ENCODE measurements at regions not wholly inside any gene's neighbourhood (a gene's known extent, or its start where the extent isn't known, plus 50 kb on each side); places are given as distances from the start of the nearest gene placed in this dataset.
"Not testable (repeated sequence)": the region's sequence is repeated elsewhere in the genome, so short reads cannot be mapped to it uniquely, and the experiment has no call there.

DNA sequence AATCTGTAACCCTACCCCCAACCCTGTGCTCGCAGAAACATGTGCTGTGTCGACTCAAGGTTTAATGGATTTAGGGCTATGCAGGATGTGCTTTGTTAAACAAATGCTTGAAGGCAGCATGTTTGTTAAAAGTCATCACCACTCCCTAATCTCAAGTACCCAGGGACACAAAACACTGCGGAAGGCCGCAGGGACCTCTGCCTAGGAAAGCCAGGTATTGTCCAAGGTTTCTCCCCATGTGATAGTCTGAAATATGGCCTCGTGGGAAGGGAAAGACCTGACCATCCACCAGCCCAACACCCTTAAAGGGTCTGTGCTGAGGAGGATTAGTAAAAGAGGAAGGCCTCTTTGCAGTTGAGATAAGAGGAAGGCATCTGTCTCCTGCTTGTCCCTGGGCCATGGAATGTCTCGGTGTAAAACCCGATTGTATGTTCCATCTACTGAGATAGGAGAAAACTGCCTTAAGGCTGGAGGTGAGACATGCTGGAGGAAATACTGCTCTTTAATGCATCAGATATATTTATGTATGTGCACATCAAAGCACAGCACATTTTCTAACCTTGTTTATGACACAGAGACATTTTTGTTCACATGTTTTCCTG, 94.4 kb downstream of the LSM3 start:
- not testable (repeated sequence) for DNase-seq (ENCODE audit: low spot score)

GRCh38 chr3:14273901-14274611, 95.4 kb downstream of the LSM3 start:
- DNase-seq (ENCODE audit: low spot score): no peak

DNA sequence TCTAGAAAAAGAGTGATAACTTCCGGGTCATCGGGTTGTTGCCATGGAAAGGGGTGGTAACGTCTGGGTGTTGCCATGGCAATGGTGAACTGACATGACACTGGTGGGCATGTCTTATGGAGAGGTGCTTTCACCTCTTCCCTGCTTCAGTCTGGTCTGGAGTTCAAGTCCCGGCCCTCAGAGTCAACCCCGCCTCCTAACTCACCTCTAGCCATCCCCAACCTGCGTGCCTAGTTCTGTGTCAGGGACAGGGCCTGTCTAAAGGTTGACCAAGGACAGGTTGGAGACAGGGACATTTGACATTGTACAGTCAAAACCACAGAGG, 96.0 kb downstream of the LSM3 start:
- DNase-seq (ENCODE audit: low spot score): no peak

DNA sequence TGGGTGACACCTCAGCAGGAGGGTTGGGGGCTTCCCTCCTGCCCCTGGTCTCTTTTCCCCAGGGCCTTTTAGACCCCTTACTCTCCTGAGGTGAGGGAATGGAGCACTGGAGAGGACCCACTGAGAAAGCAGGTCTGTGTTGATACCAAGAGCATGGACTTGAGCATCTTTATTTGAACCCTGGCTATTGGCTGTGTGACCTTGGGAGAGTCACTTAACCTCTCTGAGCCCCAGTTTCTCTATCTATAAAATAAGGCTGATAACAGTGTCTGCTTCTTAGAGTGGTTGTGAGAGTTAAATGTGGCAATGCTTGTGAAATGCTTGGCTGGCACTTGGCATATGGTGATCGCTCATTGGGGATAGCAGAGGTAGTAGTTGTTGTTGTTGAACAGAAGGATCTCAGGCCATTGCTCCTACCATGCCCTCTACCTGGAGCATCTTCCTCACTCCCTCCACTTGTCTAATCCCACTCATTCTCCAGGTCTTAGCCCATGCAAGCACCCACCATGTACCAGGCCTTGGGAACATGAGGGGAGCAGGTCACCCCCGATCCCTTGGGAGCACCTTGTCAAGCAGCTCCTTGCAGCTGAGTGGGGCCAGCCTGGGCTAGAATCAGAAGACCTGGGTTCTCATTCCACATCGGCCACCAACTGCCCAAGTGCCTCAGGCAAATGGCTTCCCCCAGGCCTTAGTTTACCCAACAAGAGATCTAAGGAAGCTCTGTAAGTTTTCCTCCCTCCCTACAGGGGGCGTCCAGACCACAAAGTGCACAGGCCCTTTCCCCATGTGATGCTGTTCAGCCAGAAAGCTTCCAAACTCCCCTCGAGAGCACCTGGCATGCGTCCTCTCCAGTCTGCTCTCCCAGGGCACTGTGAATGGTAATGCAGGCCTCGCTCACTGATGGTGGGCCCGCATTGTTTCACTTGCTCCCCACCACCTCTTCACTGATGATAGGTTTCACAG, 96.7 kb downstream of the LSM3 start:
- DNase-seq (ENCODE audit: low spot score): peak; percentile 32

GRCh38 chr3:14275962-14276909, 97.6 kb downstream of the LSM3 start:
- no peak for DNase-seq (ENCODE audit: low spot score)

GRCh38 chr3:14277557-14277956, 98.9 kb downstream of the LSM3 start:
- DNase-seq (ENCODE audit: low spot score): no peak

- no peak for DNase-seq (ENCODE audit: low spot score)
These were observed 99.7 kb downstream of the LSM3 start for GRCh38 chr3:14278265-14278798.

- DNase-seq (ENCODE audit: low spot score): no peak
These were observed 100.4 kb downstream of the LSM3 start for GRCh38 chr3:14278799-14279625.

DNA sequence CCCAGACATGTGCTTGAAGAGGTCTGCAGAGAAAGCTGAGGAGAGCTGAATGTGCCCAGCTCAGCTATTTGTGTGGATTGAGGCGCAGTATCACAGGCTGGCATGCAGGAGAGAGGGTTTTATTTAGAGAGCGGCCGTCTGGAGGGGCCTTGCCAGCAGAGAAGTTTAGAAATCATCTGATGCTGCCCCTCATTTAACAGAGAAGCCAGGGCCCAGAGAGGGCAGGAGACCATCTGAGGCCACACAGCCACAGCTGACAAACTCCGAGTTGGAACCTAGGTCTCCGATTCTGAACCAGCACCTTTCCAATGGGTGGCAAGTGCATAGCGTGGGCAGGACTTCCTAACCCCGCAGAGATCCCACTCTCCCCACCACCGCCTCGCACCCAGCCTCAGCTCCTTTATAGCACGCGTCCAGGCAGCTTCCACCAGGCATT, 101.0 kb downstream of the LSM3 start:
- DNase-seq (ENCODE audit: low spot score): no peak

GRCh38 chr3:14280326-14280725, 101.7 kb downstream of the LSM3 start:
- no peak for DNase-seq (ENCODE audit: low spot score)

GRCh38 chr3:14281053-14281452, 102.4 kb downstream of the LSM3 start:
- DNase-seq (ENCODE audit: low spot score): no peak

DNA sequence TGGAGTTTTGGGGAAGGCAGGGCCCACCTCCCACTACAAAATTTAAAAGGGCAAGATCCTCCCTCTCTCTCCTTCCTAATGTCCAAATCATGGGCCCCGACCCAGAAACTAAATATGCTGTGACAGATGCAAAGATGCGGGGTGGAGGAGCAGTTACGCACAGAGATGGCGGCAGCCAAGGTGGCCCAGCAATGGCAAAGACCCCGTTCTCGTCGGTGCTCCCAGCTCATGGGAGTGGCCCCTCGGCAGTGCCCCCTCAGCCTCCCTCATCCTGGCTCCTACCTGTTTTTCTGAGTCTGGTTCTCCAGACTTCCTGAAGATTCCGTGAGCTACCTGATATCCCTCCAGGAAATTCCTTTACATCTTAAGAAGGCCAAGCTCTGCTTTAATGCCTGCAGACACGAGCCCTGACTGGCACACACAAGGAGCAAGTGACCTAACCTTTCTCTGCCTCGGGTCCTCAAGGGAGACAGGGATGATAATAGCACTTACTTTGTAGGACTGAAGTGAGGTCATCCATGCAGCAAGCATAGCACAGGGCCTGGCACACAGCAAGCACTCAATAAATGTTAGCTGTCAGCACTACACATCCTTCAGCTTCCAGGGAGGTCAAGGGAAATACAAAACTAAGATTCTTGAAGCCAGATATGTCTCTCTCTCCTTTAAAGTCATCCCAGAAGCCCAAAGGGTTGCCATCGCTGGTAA, 103.5 kb downstream of the LSM3 start:
- no peak for DNase-seq (ENCODE audit: low spot score)

DNA sequence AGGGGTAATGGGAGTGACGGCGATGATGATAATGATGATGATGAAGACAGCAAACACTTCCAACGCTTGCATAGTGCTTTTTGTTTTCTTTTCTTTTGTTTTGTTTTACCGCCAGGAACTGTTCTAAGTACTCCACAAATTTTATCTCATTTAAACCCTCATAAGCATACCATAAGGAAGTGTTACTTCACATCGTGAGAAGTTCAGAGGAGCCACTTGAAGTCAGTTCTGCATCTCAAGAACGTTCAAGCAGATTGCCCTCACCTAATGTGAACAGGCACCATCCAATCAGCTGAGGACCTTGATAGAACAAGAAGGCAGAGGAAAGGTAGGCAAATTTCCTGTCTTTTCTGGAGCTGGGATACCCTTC, 104.1 kb downstream of the LSM3 start:
- no peak for DNase-seq (ENCODE audit: low spot score)

DNA sequence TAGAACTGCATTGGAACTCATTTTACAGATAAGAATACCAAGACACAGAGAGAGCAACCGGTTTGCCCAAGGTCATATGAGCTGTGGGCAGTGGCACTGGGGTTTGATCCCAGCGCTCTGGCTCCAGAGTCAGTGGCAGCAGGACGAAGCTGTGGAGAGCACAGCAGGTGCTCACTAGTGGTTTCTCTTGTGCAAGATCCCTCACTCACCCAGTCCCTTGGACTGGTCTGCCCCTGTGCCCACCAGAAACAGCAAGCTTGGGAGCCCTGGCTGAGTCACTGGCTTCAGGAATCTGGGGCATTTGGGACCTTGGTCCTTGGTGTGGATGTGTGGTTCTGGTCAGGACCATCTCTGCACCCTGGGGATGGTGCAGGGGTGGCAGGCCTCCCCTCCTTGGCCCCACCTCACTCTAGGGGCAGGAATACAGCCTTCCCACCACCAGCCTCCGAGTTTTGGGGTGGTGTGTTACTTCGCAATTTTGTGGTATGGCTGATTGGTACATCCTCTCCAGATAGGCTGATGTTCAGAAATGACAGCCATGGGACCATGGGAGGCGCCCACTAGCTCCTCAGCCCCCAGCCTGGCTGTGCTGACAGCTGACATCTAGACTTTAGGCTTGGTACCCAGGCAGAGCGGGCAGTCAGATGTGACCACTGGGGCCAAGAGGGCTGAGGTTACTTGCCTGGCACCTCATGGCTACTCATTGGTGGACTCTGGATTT, 104.6 kb downstream of the LSM3 start:
- no peak for DNase-seq (ENCODE audit: low spot score)

GRCh38 chr3:14283813-14284438, 105.3 kb downstream of the LSM3 start:
- no peak for DNase-seq (ENCODE audit: low spot score)

DNA sequence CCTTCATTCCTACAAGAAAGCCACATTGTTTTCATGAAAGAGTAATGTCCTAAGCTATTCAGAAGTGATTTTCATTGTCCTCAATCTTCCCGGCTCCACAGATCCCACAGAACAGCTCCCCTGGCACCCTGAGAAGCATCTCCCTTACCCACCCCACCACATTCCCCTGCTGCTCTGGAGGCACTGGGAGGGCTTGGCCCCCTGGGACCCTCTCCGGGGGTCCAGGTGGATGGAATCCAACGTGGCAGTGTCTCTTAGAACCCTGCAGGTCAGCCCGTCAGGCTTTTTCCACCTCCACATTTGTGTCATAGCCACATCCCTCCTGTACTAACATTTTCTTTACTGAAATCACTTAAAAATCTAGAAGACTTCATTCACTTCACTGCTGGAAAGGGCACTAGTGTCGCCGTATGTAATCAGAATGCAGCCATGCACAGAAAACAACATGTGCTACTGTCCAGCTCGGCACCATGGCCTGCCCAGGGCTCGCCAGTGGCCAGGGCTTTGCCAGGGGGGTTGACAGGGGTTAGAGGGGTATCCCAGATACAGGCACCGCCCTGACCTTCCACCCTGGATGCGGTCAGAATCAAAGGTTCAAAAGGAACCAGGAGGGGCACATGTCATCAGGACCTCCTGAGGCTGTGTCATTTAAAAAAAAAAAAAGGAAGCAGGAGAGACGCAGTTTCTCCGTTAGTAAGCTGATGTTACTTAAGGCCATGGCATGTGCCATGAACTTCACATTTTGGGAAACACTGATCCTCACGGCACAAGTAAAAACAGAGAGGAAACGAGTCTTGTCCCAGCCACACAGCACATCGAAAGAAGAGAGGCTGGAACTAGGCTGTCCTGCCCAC, 106.3 kb downstream of the LSM3 start:
- no peak for DNase-seq (ENCODE audit: low spot score)

DNA sequence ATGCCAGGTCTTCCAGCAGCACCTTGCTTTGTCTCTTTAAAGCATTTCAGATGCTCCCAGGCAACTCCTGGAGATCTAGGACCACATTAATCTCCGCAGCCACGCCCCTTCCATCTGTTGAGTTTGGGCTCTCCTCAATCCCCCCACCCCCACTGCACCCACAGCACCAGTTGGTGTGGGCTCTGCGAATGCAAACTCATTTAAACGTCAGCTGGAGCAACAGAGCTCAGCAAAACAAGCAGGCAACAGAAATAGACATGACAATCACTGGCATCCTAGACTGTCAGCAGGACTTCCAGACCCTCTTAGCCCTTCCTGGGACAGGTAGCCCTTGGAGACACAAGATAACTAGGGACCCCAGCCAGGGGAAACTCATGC, 106.9 kb downstream of the LSM3 start:
- peak; percentile 35 for DNase-seq (ENCODE audit: low spot score)

Measured in SK-N-DZ (cell line).